ENCODE measurements at regions not wholly inside any gene's neighbourhood (a gene's known extent, or its start where the extent isn't known, plus 50 kb on each side); places are given as distances from the start of the nearest gene placed in this dataset.
A peak's percentile ranks its signal among the peaks of the same experiment; 100 is the strongest.

DNA sequence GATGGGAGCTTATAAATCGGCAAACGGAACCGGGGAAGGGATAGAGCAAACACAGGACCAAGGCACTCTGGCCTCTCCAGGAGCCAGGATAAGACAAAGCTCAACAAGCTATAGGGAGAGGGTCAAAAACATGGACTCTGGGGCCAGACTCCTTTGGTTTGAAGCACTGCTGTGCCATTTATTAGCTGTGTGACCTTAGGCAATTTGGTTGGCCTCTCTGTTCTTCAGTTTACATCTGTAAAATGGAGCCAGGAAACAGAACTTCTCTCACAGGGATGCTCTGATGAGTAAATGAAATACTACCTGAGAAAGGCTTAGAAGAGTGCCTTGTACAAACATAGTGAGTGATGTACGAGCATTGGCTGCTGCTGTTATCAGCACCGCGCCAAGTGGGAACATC is 213.3 kb upstream of the PWP1 start:
- DNase-seq (ENCODE audit: low read depth in 3 of 3), result no peak

DNA sequence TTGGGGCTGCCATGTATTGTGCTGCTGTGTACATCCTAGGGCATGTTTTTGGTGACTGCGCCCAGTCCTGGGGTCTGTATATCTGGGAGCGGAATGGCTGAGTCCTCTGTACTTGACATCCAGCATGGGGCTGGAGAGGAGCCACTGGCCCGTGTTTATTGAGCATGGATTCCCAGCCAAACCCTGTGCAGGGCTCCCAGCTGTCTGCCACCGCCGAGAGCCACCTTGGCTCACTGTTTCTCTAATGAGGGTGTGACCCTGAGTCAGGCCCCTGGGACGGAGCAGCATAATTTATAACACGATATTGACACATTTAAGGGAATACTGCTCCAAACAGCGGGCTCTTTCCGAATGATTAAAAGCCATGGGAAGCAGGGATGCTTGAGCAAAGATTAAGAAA is 211.5 kb upstream of the PWP1 start:
- no peak for DNase-seq (ENCODE audit: low read depth in 3 of 3)

DNA sequence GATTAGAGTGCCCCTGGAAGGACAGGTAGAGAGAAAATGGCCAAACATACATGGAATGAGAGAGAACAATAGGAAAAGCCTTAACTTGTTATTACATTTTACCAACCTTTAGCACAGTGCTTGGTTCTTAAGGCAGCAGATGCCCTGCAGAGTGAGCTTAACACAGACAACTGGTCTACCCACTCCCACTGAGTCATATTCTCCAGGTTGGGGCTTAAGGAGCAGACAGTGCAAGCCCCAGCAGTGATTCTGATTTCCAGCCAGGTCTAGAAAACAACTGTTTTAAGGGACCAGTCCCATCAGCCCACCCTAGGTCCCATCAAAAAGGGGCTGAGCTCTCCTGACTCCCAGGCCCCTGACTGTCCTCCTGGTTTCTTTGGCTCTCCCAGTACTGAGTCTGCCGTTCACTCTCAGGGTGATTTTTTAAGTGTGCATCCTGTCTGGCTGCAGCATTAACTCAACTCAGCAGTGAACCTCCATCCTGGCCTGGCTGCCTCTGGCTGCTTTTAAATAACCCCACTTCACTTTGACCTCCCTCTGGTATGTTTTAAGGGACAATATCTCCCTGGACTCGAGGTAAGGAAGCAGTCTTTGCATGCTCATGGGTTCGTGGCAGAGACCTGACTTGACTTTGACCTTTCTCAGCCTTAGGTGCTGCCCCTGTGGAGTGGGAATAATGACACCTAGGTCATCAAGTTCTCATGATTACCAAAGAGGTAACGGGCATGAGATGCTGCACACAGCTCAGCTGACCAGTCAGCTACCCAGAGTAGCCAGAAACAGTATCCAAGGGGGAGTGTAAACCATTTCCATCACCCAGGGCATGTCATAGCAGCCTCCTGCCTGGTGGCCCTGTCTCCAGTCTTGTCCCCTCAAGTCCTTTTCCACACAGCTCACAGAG is 210.7 kb upstream of the PWP1 start:
- DNase-seq (ENCODE audit: low read depth in 3 of 3), result peak in 1 of 3 donors; percentile 19

DNA sequence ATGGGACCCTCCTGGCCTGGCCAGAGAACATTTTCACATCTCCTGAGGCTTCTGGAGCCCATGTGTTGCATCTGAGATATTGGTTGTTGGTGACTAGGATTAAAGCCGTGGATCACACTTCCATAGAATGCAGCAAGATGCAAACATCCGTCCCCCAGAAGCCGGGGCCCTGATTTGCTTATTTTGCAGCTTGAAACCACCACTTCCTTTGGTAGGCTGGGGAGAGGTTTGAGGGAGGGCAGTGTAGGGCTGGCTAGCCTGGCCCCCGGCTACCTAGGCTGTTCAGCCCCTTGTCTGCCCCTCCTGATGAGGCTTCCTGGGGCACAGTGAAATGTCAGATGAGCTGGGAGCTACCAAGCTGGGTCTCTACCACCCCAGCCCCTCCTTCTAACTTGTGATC is 209.7 kb upstream of the PWP1 start:
- DNase-seq (ENCODE audit: low read depth in 3 of 3), result no peak

DNA sequence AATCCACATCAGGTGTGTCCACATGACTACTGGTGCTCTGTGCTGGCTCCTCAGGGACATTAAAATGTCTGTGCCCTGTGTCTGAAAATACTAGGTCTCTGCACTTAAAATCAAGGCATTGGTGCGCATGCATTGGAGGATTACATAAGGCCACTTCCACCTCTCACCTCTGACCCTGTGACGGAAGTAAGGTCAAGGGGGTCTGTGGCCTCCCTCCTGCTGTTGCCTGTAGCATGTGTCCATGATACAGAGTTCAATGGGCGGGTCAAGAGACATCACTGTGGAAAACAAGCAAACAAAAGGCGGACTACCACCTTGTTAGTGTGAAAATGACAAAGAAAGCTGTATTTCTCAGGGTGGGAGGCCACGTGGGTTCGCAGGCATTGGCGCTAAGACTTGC is 208.6 kb upstream of the PWP1 start:
- DNase-seq (ENCODE audit: low read depth in 3 of 3), result no peak

DNA sequence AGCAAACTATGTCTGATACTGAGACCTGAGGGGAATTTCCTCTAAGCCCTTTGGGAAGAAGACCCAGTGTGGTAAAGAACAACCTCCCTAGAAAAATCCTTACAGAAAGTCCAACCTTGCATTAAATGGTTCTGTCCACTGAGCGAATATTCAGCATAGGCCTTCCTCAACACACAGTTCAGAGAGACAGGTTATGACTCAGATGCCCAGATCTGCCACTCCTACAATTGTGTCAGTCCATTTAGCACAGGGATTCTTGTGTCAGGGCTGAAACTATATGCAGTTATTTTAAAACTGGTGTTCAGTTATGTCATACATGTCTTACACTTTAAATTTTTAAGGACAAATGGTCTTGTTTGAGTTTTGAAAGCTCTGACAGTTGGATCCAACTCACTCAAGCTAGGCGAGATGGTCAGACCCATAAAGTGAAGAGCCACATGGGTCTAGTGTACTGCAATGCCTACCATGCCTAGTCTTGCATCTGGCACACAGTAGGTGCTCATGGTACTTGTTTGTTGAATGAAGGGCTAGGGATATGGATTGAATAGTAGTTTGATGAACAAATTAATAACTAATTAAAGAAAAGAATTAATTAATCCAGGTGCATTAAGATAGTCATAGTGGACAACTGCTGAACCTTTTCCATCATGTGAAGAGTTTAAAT is 207.5 kb upstream of the PWP1 start:
- DNase-seq (ENCODE audit: low read depth in 3 of 3), result no peak

DNA sequence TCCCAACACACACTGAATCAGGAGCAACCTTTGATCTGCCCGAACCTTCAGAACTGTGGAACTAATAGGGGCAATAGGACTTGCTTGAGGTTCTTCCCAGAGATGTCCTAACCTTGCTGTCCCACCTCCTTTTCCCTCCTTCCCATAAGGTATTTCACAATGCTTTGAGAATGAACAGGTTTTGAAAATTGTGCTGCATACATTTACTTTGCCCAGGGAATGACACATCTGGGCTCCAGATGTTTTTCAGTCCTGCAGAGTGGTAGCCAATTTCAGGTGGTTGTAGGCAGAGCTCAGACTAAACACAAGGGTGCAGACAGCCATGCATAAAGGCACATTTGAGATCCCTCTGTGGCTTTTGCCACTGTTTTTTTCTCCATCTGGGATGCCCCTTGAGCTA is 206.7 kb upstream of the PWP1 start:
- no peak for DNase-seq (ENCODE audit: low read depth in 3 of 3)

DNA sequence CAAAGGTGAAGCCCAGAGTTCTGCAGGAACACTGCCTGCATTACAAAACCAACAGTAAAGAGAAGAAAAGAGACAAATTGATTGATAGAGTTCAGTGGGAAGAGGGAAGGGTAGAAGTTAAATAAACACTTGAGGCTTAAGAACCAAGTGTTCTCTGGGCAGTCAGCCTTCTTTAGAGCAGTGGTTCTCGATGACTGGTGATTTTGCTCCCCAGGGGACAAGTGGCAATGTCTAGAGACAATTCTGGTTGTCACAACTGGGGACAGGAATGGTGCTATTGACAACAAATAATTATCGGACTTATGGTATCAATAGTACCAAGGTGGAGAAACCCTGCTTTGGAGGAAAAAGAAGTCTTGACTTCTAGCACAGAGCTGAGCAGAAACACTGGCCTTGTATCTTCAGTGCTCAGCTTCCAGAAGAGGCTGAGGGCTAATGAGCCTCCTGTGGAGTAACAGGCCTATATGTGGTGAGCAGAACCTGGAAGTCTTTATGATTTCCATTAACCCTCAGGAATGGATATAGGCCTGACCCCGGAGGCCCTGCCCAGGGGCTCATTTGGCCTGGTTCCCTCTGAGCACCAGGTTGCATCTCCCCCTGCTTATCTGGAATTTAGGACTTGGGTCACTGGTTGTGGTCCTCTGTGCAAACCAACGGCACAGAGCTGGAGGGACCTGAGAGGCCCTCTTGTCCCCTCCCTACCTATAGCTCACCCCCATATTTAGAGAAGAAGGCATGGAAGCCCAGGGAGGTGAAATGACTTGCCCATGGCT is 204.6 kb upstream of the PWP1 start:
- no peak for DNase-seq (ENCODE audit: low read depth in 3 of 3)

DNA sequence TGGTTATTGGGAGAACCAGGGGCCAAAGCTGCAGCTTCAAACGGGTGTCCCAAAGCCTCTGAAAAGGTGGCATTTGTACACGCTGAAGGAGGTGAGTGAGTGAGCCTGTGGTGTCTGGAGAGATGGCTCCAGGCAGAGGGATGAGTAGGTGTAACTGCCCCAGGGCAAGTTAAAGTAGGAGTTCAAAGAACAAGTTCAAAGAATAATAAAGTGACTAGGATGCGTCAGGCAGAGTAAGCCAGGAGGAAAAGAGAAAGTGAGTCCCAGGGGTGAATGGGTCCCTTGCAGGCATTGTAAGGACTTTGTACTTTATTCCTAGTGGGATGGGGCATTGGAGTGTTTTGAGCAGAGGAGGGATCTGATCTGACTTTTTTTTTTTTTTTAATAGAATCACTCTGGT is 201.4 kb upstream of the PWP1 start:
- no peak for DNase-seq (ENCODE audit: low read depth in 3 of 3)

DNA sequence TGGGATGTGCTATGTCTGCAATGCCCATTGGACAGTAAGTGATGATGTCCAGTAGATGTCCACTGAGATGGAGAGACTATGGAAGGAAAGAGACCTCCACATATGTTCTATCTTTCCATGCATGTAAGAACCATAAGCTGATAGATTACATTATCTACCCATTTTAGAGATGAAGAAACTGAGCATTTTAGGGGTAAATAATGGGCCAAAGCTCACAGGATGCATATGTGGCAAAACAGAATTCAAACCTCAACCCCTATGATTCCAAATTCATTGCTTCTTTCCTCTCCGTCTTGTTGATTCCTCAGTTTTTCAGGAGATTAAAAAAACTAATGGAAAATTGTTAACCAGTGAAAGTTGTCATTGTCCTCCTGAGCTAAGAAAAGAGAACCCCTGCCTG is 200.7 kb upstream of the PWP1 start:
- DNase-seq (ENCODE audit: low read depth in 3 of 3), result no peak

DNA sequence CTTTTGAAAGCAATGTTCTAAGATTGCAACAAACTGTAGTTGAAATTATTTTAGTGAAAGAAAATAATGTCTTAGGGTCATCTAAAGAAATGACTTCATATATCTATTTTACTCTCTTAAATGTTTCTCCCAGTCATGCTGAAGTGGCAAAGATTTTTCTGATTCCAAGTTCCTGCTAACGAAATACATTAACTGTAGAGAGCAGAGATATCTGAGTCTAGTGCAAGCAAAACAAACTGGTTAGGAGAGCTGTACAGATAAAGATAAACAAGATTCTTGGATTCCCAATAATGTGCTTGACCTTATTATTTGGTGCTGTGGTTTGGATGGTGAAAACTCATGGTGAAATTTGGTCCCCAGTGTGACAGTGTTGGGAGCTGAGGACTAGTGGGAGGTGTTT is 199.9 kb upstream of the PWP1 start:
- DNase-seq (ENCODE audit: low read depth in 3 of 3), result no peak

DNA sequence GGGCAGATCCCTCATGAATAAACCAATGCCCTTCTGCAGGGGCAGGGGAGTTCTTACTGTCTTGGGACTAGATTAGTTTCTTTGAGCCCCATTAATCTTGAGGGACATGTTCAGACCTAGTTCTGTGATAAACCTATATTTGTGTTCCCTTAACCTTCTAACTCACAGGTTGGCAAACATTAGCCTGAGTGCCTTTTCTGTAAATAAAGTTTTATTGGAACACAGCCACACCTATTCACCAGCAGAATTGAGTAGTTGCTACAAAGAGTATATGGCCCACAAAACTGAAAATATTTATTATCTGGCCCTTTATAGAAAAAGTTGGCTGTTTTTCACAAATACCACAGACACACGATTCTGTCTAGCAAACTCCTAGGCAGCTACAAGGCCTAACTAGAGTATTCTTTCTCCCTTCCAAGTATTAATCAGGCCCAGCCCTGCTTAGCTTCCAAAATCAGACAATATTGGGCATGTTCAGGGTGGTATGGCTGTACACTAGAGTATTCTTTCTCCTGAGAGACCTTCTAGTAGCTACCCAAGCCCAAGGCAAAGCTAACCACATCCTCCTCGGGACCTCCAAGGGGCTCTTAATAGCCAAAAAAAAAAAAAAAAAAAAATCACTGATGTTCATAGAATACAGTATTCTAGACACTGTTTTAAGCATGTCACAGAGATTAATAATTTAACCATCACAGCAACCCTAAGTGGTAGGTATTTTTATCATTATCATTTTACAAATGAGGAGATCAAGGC is 199.3 kb upstream of the PWP1 start:
- no peak for DNase-seq (ENCODE audit: low read depth in 3 of 3)

DNA sequence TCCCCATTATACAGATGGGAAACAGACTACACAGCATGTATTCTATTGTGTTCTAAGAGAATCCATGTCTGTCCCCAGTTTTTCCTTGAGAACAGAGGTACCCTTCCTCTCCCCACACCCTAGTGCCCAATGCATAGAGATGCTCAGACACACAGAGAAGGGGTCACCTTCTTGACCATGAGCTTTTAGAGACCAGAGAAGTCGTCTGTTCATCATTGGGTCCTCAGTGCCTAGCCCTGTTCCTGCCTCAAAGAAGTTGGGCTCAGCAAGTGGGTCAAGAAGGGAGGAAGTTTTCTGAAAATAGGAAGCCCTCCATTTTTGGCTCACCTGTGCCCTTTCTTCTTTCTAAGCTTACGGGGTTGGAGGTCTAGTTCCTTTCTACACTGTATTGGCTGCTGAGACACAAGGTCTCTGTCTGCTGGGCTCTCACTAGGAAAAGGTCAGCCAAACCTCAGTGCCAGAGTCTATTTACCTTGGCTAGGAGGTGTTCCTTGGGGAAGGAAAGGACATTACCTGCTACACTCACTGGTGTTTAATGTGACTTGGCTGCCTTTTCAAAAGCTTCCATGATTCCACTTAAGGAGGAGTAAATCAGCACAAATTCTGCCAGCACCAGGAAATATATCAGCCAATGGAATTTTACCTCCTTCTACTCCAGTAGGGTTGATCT is 198.5 kb upstream of the PWP1 start:
- no peak for DNase-seq (ENCODE audit: low read depth in 3 of 3)

DNA sequence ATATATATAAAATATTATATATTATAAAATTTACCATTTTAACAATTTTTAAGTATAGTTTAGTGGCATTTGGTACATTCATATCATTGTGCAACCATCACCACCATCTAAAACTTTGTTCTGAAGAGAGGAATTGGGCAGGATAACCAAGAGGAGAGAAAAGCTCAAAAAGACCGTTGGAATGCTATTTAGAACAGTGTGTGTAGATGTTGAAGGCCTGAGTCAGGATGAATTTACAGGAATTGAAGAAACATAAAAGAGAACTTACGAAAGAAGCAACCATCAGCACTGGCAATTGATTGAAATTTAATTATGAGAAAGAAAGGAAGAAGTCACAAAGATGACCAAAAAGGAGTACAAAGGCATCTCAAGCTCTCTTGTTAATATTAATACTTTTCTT is 196.9 kb upstream of the PWP1 start:
- no peak for DNase-seq (ENCODE audit: low read depth in 3 of 3)

DNA sequence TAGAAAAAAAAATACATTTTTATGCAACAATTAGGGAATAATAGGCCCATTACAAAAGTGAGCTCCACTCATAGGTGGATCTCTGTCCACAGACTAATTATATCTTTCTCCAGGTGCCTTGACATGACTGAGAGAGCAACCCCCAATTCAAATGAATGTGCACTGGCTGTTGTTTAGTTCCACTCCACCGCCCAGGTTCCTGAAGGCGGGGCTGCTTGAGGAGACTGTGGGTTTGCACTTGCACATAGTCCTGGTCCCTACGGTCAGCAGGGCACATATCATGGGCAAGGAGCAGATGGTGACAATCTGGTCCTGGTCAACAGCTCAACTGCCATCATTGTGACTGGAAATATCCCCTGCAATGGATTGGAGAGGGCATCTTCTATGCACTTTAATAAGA is 195.6 kb upstream of the PWP1 start:
- no peak for DNase-seq (ENCODE audit: low read depth in 3 of 3)

DNA sequence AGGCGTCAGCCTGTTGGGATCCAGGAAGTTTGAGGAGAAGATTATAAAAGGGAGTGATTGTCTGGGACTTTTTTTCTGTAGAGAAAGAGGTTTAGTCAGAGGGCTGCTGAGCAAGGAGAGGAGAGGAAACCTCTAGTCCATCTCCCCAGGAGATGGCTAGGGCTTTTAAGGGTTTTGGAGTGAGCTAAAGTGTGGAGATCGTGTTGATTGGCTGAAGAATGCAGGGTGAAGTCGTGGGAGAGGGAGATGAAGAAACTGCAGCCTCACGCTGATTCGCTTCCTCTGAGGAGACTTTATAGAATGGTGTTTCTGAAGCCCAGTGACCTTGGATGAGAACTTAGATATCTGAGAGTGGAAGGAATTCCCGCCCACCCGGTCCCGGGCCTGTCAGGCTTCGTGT is 193.7 kb upstream of the PWP1 start:
- DNase-seq (ENCODE audit: low read depth in 3 of 3), result no peak

DNA sequence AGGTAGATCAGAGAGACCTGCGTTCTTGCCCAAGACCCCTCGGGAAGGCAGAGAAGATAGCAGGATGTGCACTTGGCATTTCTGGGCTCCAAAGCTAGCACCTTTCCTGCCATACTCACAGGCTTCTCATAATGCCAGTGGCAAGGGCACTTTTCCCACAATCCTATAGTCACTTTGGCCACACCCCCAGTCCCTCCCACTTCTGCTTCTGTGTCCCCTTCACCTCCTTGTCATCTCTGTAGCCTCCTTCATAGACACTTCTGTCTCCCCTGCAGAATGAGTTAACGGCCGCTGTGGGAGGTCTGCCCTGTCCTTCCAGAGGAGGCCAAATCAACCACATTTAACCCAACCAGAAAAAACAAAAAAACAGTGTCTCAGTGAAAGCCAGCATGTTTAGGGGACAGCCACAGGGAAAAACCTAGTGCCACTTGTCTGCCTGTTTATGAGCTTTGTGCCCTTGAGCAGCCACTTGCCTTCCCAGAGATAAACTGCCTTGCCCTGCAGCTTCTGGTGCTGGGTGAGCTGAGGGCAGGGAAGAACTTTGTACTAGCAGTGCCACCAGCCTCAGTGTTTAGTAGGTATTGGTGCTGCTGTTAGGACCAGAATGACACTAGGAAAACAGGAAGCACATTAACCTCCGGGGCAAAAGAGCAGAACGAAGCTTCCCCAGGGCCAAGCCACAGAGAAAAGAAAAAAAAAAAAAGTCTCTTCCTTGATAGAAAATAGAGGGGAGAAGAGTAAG is 193.0 kb upstream of the PWP1 start:
- DNase-seq (ENCODE audit: low read depth in 3 of 3), result no peak

DNA sequence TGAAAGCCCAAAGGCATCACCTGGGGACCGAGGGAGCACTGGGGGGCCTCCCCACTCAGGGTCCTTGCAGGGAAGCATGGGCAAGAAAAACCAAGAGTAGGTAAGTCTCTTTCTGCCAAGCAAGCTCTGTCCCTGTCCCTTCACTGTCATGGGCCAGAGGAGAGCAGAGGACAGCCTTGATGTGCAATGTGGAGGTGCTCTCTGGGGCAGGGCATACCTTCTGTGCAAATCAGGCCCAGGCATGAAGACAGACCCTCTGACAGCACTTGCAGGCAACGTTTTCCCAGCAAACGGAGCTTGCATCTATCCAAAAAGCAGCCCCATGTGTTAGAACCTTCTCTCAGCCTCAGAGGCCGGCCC is 192.5 kb upstream of the PWP1 start:
- DNase-seq (ENCODE audit: low read depth in 3 of 3), result no peak

DNA sequence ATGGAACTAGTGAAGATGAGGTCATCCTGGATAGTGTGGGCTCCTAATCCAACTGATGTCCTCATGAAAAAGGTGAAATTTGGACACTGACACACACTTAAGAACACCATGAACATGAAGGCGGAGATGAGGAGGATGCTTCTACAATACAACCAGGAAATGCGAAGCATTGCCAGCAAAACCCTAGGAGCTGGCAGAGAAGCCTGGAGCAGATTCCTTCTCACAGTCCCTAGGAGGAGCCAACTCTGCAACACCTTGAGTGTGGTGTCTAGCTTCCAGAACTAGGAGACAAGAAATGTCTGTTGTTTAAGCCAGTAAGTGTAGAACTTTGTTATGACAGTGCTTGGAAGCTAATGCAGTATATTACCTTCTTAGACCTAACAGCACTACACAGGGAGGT is 191.9 kb upstream of the PWP1 start:
- DNase-seq (ENCODE audit: low read depth in 3 of 3), result no peak

DNA sequence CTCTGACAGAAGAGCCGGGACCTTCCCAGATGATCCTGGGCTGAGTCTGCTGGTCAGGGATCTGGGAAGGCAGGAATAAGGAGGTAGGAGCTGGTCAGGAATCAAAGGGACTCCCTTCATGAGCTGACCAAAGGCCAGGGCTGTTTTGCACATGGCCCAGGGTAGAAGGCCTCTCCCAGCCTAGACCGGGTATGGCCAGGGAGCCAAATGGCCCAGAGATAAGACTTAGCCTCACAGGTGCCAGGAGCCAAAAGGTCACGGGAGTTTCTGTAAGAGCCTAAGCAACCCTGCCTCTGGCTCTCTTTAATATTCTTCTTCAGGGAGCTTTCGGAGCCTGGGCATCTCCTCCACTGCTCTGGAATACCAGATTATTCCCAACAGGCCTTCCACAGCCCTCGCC is 191.3 kb upstream of the PWP1 start:
- no peak for DNase-seq (ENCODE audit: low read depth in 3 of 3)

DNA sequence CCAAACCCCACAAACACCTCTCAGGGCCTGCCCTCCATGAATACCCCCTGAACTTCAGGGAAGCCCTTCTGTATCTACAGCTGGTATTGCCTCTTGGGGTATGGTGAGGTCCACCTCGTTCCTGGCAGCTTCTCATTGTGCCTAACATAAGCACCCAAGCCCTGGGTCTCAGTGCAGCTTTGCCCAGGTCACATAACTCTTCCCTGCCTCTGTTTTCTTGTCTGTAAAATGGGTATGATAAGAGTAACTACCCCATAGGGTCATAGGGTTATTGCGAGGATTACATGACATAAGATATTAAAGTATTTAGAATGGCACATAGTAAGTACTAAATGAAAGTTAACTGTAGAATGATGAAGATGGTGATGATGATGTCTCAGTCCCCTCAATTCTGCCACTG is 190.0 kb upstream of the PWP1 start:
- DNase-seq (ENCODE audit: low read depth in 3 of 3), result no peak

Measured in stimulated activated CD4-positive, alpha-beta T cell treated with anti-CD3 and anti-CD28 coated beads, TNF-alpha, amount 100 ng/mL, for 48 hours (primary cell).